ENCODE measurements at regions not wholly inside any gene's neighbourhood (a gene's known extent, or its start where the extent isn't known, plus 50 kb on each side); places are given as distances from the start of the nearest gene placed in this dataset.

DNA sequence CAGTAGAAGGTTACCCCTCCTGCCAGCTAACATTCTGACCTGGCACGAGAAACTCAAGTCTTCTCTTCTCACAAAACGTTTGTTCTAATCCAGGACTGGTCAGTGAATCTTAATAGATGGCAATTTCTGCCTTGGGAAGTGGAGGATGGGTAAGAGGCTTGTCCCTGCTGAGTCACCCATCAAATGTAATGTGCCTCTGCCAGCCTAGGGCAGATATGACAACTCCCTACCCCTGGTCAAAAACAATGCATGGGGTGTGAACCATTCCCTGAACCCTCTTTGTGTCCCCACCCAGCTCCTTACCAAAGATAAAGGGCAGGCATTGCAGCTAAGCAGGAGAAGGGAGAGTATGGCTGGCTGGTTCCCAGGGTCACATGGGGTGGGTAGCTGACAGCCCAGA lies 1052.9 kb downstream of the GALC start:
- H3K9me3 Mint-ChIP-seq (ENCODE audit: unreplicated experiment) = no peaks in the 10 kb centered on the region

DNA sequence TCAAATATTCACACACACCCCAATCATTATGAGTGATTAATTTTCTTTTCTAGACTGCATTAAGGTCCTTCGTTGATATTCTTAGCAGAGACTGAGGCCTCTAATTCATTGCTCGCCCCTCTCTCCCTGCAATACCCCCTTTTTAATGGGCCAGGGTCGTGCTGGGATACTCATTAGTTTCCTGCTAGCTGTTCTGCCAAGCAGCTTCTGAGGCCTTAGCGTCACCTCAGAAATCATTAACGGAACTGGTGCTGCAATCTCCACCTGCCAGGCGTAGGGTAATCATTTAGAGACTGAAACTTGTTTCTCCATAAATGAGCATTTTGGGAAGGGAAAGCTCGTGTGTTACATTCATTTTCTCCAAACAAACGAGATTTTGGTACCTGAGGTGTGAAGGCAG lies 1054.7 kb downstream of the GALC start:
- no peak overlapping the region for H3K27ac Mint-ChIP-seq (ENCODE audit: unreplicated experiment)
- H3K9me3 Mint-ChIP-seq (ENCODE audit: unreplicated experiment) = no peaks in the 10 kb centered on the region
- no peak for TF ChIP-seq CTCF (IDR thresholded peaks at IDR 0.05; ENCODE audit: unreplicated experiment)
- H3K4me1 Mint-ChIP-seq (ENCODE audit: unreplicated experiment) = no peaks in the 10 kb centered on the region
- H3K27me3 Mint-ChIP-seq (ENCODE audit: unreplicated experiment) = no peaks in the 10 kb centered on the region
- no peak for DNase-seq (ENCODE audit: low spot score)
- no peak overlapping the region for H3K4me3 Mint-ChIP-seq (ENCODE audit: unreplicated experiment)
- no peaks in the 10 kb centered on the region for H3K36me3 Mint-ChIP-seq (ENCODE audit: low read depth, unreplicated experiment)

More for the DNA sequence above, 1052.9 kb downstream of the GALC start:
- no peaks in the 10 kb centered on the region for H3K27me3 Mint-ChIP-seq (ENCODE audit: unreplicated experiment)
- H3K27ac Mint-ChIP-seq (ENCODE audit: unreplicated experiment) = no peak overlapping the region
- H3K36me3 Mint-ChIP-seq (ENCODE audit: low read depth, unreplicated experiment) = no peaks in the 10 kb centered on the region
- no peaks in the 10 kb centered on the region for H3K4me1 Mint-ChIP-seq (ENCODE audit: unreplicated experiment)
- no peak for TF ChIP-seq CTCF (IDR thresholded peaks at IDR 0.05; ENCODE audit: unreplicated experiment)
- H3K4me3 Mint-ChIP-seq (ENCODE audit: unreplicated experiment) = no peak overlapping the region
- no peak for DNase-seq (ENCODE audit: low spot score)

DNA sequence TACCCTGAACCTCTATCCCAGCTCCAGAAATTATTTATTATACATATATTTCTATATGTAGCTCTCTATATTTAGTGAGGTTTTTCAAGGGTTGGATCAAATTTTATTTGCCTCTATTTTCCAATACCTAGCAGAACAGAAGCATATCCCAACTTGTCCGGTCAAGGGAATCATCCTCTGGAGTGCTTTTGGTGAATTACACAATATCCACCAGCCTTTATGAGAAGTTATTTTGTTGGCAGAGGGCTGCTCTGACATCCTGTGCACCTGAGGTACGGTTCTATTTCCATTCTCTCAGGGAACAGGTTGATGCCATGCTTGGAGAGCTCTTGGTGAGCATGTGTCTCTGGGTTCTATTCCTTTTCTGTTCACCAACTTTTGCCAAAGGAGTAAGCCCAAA lies 1056.4 kb downstream of the GALC start:
- Mint-ChIP-seq H3K4me1 (ENCODE audit: unreplicated experiment) (no peaks in the 10 kb centered on the region), H3K4me3 (ENCODE audit: unreplicated experiment) (no peak overlapping the region), H3K9me3 (ENCODE audit: unreplicated experiment) (no peaks in the 10 kb centered on the region), H3K36me3 (ENCODE audit: low read depth, unreplicated experiment) (no peaks in the 10 kb centered on the region), H3K27me3 (ENCODE audit: unreplicated experiment) (no peaks in the 10 kb centered on the region), H3K27ac (ENCODE audit: unreplicated experiment) (no peak overlapping the region)
- no peak for DNase-seq (ENCODE audit: low spot score)
- no peak for TF ChIP-seq CTCF (IDR thresholded peaks at IDR 0.05; ENCODE audit: unreplicated experiment)

DNA sequence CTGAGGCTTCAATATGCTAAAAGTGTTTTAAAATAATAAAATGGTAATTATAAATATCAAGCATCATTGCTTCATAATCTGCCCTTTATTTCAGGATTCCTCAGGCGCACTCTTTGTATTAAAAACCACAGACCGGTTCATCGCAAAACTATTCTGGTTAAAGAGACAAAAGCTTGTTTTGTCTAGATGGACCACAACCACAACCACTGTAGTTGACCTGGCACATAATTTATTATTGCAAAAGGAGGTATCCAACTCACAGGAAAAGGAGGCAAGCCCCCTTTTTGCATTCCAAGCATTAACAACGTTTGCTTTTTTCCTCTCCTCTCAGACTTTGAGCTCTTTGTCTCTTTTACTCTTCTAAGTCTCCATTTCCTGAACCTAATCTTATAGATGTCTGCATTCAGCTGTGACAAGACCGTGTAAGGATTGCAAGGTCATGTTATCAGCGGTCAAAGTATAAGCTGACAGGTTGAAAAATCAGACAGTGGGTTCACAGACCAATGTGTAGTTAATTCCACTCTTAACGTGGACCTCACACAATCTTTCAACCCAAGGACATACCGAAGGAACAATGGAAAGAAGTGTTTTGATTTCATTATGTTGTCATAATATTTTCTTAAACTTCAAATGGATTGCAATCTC lies 1057.6 kb downstream of the GALC start:
- Mint-ChIP-seq H3K36me3 (ENCODE audit: low read depth, unreplicated experiment) (no peaks in the 10 kb centered on the region), H3K27ac (ENCODE audit: unreplicated experiment) (no peak overlapping the region), H3K4me3 (ENCODE audit: unreplicated experiment) (no peak overlapping the region), H3K27me3 (ENCODE audit: unreplicated experiment) (no peaks in the 10 kb centered on the region), H3K9me3 (ENCODE audit: unreplicated experiment) (no peaks in the 10 kb centered on the region), H3K4me1 (ENCODE audit: unreplicated experiment) (no peaks in the 10 kb centered on the region)
- TF ChIP-seq CTCF (IDR thresholded peaks at IDR 0.05; ENCODE audit: unreplicated experiment) = no peak
- DNase-seq (ENCODE audit: low spot score) = no peak

DNA sequence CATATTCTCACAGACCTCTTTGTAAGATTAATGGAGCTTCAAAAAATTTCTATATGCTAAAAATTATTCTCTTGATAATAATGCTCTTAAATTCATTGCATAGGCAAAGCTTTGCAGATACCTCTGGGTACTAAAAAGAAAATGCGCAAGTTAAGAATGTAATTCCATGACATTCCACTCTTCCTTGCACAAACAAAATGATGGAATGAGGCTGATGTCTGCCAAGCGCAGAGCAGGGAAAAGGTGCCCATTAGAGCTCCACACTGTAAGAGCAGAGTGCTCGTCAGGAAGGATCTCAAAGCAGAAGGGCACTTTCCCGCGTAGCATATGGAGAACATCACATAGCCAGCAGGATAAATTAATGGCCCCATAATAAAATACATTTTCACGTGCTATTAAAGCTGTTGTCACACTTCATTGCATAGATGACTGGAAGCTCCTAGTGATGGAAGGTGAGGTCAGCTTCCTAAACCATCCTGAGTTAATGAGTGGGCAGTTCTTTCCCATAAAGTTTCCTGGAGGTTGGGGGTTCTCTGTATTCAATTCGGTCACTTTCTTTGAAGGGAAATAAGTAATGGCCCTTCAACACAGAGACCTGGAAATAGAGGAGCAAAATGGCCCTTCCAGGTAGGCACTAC lies 1058.9 kb downstream of the GALC start:
- DNase-seq (ENCODE audit: low spot score) = no peak
- no peak overlapping the region for H3K27ac Mint-ChIP-seq (ENCODE audit: unreplicated experiment)
- no peaks in the 10 kb centered on the region for H3K9me3 Mint-ChIP-seq (ENCODE audit: unreplicated experiment)
- no peak overlapping the region for H3K4me3 Mint-ChIP-seq (ENCODE audit: unreplicated experiment)
- H3K27me3 Mint-ChIP-seq (ENCODE audit: unreplicated experiment) = no peaks in the 10 kb centered on the region
- TF ChIP-seq CTCF (IDR thresholded peaks at IDR 0.05; ENCODE audit: unreplicated experiment) = no peak
- no peaks in the 10 kb centered on the region for H3K36me3 Mint-ChIP-seq (ENCODE audit: low read depth, unreplicated experiment)
- no peaks in the 10 kb centered on the region for H3K4me1 Mint-ChIP-seq (ENCODE audit: unreplicated experiment)
